DMS79 treated with DMSO at 0.1 percent for 48 hours (cell line): ENCODE measurements at regions not wholly inside any gene's neighbourhood (a gene's known extent, or its start where the extent isn't known, plus 50 kb on each side); places are given as distances from the start of the nearest gene placed in this dataset.

Experiments
- DNase-seq: peaks from one replicate; lab custom pipeline; 2025; lab: John Stamatoyannopoulos, UW

DNA sequence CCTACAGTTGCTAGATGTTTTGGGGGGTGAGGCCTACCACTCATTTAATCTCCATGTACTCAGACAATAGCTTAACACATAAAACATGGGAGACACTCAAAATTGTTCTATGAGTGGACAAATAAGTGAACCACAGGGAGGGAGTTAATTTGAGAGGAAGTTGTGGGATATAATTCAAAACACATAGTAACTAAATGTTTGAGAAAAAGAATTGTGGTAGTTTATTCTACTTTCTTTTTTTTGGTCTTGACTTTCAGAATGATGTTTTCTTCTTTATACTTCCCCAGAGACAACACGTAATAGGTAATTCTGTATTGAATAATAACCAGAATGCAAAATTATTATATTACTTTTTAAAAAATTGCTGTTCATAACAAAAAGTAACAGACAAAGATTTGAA lies 453.8 kb downstream of the RFPL4B start:
- no peak for DNase-seq

DNA sequence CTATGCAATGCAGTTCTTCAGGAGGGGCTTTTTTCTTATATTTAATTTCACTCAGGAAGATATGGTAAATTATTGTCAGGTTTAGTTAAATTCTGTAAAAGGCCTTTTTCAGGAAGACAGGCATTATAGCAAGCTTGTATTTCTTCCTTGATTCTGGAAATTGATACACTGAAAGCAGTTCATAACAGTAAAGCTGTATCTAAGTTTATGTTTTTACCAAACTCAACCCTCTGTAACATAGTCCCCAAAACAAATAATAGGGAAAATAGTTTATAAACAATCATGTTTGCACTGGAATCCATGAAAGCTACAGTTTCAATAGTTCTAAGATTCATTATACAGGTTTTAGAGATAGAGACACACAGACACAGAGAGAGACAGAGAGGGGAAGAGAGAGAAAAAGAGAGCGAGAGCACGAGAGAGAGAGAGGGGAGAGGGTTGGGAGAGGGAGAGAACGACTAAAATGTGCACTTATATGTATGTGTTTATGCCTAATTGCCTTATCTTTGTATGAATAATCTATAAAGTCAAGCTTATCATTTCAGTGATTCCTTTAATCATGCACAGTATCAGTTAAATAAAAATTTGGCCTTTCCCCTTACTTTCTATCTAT lies 454.4 kb downstream of the RFPL4B start:
- DNase-seq = no peak

DNA sequence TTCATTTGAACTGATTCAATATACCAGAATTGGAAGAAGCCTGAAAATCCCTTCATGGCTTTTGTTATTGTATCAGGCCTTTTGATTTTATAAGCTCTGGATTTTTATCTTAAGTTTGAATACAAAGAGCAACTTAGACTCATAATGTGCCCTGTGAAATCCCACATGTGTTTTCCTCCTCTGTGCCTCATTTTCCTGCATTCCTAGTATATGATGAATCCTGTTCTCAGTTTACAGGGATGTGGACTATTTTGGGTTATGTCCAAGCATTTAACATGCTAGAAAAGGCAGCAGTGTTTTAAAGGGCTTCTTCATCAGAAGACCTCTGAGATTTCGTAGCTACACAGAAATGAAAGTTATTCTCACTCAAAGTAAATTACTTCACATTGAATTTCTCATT lies 455.0 kb downstream of the RFPL4B start:
- no peak for DNase-seq

DNA sequence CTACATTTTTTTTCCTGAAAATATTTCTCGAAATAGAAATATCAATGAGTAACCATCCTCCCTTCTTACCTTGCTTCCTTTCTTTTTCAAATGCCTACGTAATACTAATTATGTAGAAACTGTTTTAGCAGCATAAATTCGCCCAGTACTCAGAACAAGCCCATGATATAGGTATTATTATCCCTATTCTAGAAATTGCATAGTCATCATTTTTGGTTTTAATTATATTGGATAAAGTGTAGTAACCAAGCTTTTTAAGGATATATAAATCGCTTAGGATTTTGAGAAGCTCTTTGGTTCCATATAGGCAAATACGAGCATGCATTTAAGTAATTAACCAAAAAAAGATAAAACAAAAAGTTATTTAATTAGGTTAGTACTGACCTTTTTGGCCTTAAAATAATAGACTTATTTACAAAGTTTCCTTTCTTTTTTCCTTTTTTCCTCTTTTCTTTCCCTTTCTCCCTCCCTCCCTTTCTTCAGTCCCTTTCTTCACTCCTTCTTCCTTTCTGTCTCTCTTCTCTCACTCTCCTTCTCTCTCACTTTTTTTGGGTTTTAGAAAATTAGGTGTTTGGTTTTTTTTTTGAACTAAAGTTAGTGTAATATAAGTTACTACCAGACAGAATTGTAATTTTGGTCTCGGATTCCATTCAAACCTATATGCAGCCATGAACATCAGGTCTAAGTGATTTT lies 457.7 kb downstream of the RFPL4B start:
- no peak for DNase-seq

DNA sequence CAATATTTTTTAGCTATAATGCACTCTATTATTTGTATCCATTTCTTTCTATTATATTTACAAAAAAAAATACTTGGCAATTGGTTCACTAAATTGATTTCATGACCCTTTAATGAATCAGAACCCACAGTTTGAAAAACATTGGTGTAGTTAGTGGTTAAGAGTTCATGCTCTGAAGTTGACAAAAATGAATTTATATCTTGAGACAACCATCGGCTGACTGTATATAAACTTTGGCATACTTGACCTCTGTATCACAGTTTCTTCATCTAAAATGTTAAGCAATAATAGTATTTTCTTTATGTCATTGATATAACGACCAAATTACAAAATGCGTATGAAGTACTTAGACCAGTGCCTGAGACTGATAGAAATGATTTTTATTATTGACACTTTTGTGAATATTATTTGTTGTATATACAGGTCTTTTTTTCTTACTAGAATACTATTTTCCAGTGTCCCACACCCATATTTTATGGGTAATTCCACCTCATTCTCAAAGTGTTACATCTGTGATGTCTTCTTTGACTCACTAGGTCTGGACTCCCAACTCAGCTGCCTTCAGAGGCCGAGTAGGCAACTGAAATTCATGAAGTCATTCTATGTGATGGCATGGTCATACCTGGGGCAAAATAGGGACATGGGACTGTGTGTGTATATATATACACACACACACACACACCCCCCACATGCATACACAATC lies 459.2 kb downstream of the RFPL4B start:
- no peak for DNase-seq

DNA sequence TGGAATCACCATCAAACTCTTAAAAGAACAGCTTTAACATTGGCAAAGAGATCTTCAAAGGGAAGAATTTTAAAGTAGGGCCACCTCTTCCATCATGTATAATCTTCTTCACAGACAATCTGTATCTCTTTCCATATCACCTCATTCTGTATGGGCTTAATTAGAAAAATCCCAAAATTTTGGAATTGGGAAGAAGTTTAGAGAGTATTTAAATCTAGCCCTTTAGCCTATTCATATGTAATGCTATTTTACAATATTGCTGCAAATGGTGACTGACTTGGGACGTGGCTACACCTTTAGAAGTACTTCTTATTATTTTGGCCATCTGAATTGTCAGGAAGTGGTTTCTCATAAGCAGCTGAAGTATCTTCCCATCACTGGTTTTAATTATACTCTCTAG lies 474.3 kb downstream of the RFPL4B start:
- no peak for DNase-seq

DNA sequence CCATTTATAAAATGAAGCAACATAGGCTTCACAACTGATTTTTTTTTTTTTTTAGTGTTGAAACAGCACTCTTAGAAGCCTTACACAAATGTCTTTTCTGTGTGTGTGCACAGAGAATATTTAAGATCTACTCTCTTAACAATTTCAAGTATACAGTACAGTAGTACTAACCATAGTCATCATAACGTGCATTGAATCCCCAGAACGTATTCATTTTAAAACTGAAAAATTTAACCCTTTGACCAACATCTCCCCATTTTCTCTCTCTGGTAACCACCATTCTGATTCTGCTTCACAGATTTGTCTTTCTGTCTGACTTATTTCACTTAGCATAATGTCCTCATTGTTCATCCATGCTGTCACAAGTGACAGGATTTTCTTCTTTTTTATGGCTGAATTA lies 475.6 kb downstream of the RFPL4B start:
- no peak for DNase-seq

DNA sequence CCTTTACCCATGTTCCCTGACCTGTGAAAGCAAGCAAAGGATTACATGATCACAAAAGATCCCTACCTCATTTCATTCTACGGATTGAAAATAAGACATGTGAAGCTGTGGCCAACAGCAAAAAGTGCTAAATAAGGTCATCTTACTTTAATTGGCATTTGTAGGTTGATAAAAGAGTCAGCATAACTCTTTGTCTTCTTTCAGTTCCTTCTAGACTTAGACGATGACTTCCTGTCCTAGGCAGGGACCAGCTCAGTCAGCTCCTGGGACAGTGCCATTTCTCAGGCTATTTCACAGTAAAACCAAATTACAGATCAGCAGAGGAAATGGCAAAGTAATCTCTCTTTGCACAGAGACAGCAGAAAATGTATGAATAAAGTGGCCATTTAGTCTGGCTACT lies 480.7 kb downstream of the RFPL4B start:
- DNase-seq = no peak

DNA sequence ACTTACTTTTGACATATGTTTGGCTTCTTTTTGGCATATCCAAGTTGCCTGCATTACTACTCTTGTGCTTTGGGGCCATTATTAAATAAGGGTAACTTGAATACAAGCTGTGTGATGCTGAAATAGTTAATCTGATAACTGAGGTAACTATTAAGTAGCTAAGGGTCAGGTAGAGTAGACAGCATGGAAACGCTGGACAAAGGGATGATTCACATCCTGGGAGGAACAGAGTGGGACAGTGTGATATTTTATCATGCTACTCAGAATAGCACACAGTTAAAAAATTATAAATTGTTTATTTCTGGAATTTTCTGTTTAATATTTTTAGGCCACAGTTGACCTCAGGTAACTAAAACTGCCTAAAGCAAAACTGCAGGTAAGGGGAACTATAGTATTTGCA lies 483.9 kb downstream of the RFPL4B start:
- DNase-seq = no peak

DNA sequence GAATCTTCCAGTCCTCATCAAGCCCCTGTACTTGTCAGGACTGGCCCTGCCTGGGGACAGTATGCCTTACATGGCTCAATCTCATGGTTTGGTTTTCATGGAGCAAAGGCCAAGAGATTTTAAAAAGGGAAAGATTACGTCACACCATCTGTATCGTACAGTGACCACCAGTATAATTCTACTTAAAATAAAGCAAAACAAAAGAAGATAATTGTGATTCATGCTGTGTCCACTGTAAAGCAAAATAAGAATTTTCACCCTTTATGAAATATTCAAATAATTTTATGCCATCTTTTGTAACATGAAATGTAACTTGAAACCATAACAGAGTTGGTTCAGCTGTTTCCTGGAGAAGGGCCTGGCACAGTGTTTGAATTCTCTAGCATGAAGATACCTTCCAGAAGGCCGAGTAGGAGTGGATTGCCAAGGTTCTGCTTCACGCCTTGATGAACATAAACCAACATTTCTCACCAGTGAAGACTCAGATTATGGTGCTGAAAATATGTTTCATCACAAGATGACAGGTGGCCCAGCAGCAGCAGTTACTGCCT lies 486.5 kb downstream of the RFPL4B start:
- peak; percentile 65 for DNase-seq

DNA sequence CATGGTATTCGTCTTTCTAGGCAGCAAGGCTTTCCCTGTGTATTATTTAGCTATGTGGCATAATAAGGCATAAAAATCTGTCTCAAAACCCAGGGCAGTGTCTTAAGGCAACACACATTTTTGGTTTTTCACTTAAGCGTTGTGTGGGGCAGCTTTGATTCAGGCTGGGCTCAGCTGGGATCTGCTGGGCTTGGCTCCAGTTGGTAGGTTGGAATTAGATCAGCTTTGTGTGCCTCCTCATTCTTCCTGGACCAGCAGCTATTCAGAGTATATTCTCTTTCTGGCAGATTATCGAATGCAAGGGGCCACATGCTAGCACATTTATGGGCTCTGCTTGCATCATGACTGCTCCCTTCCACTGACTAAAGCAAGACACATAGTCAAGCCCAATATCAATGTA lies 487.9 kb downstream of the RFPL4B start:
- no peak for DNase-seq

DNA sequence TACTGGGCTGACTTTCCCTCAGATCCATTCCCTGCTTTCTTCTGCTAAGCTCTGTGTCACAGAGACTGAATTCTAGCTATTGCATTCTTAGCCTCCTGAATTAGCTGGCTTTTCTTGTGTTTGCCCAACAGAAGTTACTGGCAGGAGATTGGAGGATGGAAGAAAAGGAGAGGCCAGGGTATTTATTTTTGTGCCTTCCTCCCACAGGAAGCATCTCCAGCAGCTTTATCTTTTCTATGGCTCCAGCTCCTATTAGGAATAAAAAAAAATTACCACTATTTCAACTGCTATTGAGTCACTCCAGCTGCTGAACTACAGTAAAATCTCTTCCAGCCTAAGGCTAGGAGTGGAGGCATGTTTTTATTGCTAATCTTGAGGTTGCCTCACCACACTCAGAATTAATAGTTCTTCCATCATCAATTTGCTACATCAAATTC lies 492.4 kb downstream of the RFPL4B start:
- no peak for DNase-seq

DNA sequence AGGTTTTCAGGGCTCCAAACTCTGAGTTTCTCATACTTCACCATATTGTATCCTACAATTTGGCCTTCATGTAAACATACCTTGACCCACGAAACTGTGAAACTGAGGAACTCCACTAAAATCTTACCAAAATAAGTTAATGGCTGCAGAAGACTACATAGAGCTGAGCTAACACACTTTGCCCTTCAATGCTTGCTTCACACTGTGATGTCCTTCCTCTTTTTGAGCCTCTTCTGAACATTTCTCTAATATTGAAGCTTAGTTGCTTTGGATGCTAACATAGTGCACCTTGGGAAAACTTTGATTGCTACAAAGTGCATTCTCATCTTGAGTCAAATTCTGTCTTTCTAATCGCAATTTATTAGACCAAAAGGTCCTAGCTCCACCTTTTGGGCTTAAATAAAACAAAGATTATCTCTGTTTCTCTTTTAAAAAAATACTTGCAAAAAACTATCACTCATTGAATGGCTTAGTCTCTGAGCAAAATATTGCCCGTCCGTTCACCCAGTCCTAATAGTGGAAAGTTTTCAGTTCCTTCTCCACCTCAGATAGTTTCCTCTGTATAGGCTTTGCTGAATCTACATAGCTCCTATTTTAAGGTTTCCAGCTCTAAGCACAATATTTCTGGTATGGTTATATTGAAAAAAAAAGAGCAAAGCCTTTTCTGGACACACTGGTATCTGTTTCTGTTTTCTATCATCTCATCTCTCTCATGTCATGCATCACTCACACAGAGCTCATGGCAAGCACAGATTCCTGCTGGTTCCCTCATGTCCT lies 494.6 kb downstream of the RFPL4B start:
- DNase-seq = no peak

DNA sequence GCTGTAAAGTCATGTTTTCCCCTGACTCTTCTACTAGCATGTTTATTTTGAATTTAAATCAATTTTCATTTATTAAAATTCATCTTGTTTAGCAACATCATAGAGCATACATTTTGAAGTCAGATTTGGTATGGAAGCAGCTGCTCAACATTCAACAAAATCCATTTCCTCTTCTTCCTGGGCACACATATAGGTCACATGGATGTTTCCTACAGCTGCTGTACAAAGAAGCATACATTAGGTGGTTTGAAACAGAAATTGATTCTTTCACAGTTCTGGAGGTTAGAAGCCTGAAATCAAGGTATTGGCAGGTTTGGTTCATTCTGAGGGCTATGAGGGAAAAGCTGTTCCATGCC lies 495.2 kb downstream of the RFPL4B start:
- no peak for DNase-seq

DNA sequence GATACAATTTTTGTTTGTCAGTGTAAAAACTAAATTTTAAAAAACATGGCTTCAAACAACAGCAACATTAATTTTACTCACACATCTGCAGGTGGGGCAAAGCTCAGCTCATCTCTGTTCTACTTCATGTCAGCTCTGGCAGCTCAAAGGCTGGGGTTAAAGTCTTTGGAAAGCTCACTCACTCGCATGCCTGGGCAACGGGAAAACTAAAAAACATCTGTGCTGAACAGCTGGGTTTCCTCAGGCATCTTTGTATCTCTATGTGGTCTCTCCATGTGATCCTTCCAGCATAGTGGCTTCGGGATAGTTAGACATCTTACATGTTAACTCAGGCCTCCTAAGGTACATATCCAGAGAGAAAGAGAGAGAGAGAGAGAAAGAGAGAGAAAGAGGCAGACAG lies 499.6 kb downstream of the RFPL4B start:
- no peak for DNase-seq

DNA sequence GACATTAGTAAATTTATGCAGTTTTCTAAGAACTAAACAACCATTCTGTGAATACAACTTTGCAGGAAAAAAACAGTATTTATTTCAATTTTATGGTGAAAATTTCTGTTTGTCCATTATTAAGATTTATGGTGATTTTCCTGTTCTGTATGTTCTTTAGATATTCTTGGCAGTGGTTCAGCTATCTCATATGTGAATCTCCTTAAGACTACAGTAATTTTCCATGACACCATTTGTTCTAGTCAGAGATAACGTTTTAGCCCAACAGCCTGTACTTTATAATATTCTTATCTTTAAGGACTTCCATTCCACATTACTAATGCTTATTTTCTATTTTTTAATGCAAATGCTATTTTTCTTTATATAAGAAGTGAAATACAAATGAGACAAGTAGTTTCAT lies 504.0 kb downstream of the RFPL4B start:
- DNase-seq = no peak

DNA sequence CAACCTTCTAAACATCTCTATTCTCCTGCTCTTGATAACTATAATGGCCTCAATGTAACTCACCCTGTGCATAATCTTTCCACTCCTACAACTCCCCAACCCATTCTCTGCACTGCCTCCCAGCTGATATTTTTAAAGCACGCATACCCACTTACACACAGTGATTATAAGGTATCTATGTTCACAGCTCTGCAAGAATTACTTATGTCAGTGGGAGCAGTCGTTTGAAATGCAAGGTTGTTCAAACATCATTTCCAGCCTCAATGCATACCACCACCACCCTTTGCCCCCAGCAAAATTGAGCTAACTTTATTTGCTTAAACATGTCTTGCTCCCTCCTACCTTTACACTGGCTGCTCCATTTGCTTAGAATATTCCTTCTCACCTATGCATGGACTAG lies 506.0 kb downstream of the RFPL4B start:
- DNase-seq = no peak

DNA sequence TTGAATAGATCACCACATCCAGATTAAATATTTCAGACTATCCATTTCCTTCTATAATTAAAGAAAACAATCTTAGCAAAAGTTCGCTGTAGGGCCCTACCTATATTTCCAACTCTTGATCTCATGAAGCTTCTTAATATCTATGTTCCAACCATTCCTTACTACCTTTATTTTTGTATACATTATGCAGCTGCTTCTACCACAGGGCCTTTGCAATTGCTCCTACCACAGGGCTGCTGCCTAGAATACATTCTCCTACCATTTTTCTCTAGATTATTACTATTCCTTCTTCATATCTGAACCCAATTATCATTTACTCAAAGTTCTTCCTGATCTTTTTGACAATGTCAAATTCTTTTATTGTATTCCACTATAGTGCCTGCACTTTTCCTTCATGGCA lies 516.6 kb downstream of the RFPL4B start:
- no peak for DNase-seq

DNA sequence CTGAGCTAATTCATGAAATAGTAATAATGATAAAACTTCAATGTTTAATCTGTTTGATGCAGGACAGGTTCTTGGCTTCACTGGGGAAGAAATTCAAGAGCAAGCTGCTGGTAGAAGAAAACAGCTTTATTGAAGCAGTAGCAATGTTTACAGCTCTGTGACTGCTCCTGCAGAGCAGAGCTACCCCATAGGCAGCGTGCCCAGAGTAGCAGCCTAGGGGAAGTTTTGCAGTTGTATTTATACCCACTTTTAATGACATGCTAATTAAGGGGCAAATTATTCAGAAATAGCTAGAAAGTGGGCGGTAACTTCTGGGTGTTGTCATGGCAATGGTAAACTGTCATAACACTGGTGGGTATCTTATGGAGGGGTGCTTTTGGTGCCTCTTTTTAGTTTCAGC lies 518.0 kb downstream of the RFPL4B start:
- no peak for DNase-seq

DNA sequence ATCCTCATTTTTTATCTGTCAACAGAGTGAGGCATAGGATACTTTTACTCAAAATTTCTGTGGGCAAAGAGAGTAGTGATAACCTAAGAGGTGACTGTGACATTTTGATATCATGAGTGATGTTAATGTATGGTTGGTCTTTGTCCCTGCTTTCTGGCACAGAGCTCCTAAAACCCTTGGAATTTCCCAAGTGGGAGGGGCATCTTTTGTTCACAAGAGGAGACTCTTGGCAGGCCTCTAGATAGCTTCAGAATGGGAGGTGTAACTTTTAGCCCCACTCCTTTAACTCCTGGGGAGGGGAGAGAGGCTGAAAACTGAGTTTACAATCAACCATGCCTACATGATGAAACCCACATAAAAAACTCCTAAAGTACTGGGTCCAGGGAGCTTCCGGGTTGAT lies 527.8 kb downstream of the RFPL4B start:
- no peak for DNase-seq

DNA sequence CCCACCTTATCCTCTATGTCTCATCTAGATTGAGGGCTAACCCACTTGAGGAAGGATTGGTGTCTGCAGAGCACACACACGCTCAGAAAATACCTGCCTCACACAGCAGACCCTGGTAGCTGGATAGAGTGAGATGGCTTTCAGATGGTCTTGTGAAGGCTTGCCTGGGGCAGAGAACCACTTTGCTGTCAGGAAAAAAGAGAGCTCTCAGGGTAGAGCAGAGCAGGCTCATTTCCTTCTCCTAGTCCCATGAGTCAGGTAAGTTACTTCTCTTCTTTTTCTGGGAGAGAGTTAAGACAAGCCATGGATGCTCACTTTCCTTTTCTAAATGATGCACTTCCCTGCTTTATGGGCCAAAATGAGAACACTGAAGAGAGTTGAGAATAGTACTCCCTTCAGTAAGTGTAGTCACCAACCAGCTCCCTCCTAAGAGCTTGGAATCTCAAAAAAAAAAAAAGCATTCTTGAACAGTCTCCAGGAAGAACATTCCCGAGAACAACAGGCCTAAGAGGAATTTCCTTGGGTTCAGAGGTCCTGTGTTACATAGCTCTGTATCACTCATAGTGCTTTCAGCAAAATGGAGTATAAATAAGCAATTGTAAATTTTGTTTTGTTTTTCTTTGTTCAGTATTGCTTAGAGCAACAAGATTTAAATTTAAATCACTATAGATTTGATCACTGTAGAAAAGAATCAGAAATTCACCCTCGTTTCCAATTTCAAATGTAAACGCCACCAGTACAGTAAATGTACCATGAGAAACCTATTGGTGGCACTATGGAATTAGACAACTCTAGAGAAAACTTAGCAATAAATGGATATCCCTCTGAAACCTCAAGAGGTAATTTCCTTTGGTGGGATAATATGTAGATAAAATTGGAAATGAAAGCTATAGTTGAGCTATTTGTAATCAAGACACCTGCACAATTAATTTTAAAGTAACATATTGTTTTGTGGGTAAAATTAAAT lies 530.3 kb downstream of the RFPL4B start:
- DNase-seq = no peak
